ENCODE measurements at regions not wholly inside any gene's neighbourhood (a gene's known extent, or its start where the extent isn't known, plus 50 kb on each side); places are given as distances from the start of the nearest gene placed in this dataset.
"Not testable (repeated sequence)": the region's sequence is repeated elsewhere in the genome, so short reads cannot be mapped to it uniquely, and the experiment has no call there.

DNA sequence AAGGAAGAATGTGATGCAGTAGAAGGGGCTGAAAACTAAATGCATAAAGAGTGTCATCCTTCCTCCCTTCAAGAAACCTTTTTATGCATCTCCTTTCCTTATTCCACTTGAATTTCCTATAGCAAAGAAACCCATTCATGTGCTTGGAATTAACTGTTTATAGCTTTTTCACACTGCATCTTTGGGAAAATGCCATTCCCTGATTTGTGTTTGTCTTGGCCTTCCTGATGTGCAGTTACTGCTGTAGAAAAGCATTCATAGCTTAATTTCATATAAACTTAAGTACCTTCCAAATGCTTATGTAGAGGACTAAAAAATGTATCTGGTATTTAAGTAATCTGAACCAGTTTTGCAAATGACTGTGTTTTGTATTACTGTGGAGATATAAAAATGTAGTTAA is 61.8 kb downstream of the SDR9C7 start:
- CTCF ChIA-PET, result no interaction called here
- H3K27me3 Mint-ChIP-seq, result peaks cover 5 to 21% (median 19%) of the 10 kb centered on the region in 5 donors
- H3K9me3 ChIP-seq (ENCODE audit: control insufficient read depth in 2 of 3, low read length in 3 of 3), result no peaks in the 10 kb centered on the region
- H3K4me3 ChIP-seq (ENCODE audit: low read length), result no peak overlapping the region
- H3K36me3 Mint-ChIP-seq, result peaks cover 0 to 3% (median 0%) of the 10 kb centered on the region in 5 donors
- ATAC-seq (no peak), DNase-seq (no peak)
- H3K27ac ChIP-seq (ENCODE audit: low read depth, low read length), result no peak overlapping the region
- peaks cover 0 to 18% (median 8%) of the 10 kb centered on the region in 11 donors for H3K9me3 Mint-ChIP-seq
- intact Hi-C loops (cut with micrococcal nuclease), result no loop called here
- POLR2A ChIA-PET, result no interaction called here
- H3K4me1 Mint-ChIP-seq, result peaks cover 0 to under 1% (median 0%) of the 10 kb centered on the region in 7 donors
- H3K4me3 Mint-ChIP-seq, result no peak overlapping the region
- H3K27ac Mint-ChIP-seq, result no peak overlapping the region
- H3K4me1 ChIP-seq (ENCODE audit: control insufficient read depth in 2 of 2, insufficient read depth in 2 of 2, low read length in 2 of 2), result no peaks in the 10 kb centered on the region
- H3K36me3 ChIP-seq (ENCODE audit: control insufficient read depth in 2 of 3, insufficient read depth in 3 of 3, low read length in 3 of 3), result no peaks in the 10 kb centered on the region
- no peaks in the 10 kb centered on the region for H3K27me3 ChIP-seq (ENCODE audit: control insufficient read depth in 2 of 2, insufficient read depth in 2 of 2, low read length in 2 of 2)

- Mint-ChIP-seq H3K4me1 (peaks cover 0 to 1% (median 0%) of the 10 kb centered on the region in 7 donors), H3K4me3 (no peak overlapping the region), H3K27me3 (peaks cover 2 to 21% (median 18%) of the 10 kb centered on the region in 5 donors), H3K9me3 (peaks cover 16 to 63% (median 38%) of the 10 kb centered on the region in 11 donors), H3K27ac (no peak overlapping the region), H3K36me3 (peaks cover 0 to 16% (median 6%) of the 10 kb centered on the region in 5 donors)
- no peak for DNase-seq
- Histone ChIP-seq H3K36me3 (ENCODE audit: control insufficient read depth in 2 of 3, insufficient read depth in 3 of 3, low read length in 3 of 3) (no peaks in the 10 kb centered on the region), H3K27ac (ENCODE audit: low read depth, low read length) (no peak overlapping the region), H3K4me1 (ENCODE audit: control insufficient read depth in 2 of 2, insufficient read depth in 2 of 2, low read length in 2 of 2) (no peaks in the 10 kb centered on the region), H3K4me3 (ENCODE audit: low read length) (no peak overlapping the region), H3K9me3 (ENCODE audit: control insufficient read depth in 2 of 3, low read length in 3 of 3) (peaks cover 0 to 32% (median 12%) of the 10 kb centered on the region in 3 experiments), H3K27me3 (ENCODE audit: control insufficient read depth in 2 of 2, insufficient read depth in 2 of 2, low read length in 2 of 2) (no peaks in the 10 kb centered on the region)
- intact Hi-C loops (cut with micrococcal nuclease), result no loop called here
- CTCF ChIA-PET, result no interaction called here
- POLR2A ChIA-PET, result no interaction called here
- no peak for ATAC-seq
These were observed 67.0 kb downstream of the SDR9C7 start for GRCh38 chr12:56867216-56867615.

GRCh38 chr12:56866493-56866892 is 67.7 kb downstream of the SDR9C7 start:
- no peaks in the 10 kb centered on the region for H3K4me1 ChIP-seq (ENCODE audit: control insufficient read depth in 2 of 2, insufficient read depth in 2 of 2, low read length in 2 of 2)
- H3K4me3 ChIP-seq (ENCODE audit: low read length), result no peak overlapping the region
- ChIA-PET CTCF (no interaction called here), POLR2A (no interaction called here)
- ATAC-seq (no peak), DNase-seq (no peak)
- peaks cover 0 to 39% (median 12%) of the 10 kb centered on the region in 3 experiments for H3K9me3 ChIP-seq (ENCODE audit: control insufficient read depth in 2 of 3, low read length in 3 of 3)
- Mint-ChIP-seq H3K27me3 (peaks cover 2 to 23% (median 21%) of the 10 kb centered on the region in 5 donors), H3K4me1 (peaks cover 0 to 1% (median 0%) of the 10 kb centered on the region in 7 donors), H3K27ac (no peak overlapping the region), H3K9me3 (peaks cover 17 to 70% (median 43%) of the 10 kb centered on the region in 11 donors), H3K4me3 (no peak overlapping the region), H3K36me3 (peaks cover 0 to 19% (median 7%) of the 10 kb centered on the region in 5 donors)
- H3K27me3 ChIP-seq (ENCODE audit: control insufficient read depth in 2 of 2, insufficient read depth in 2 of 2, low read length in 2 of 2), result peaks cover 0 to 3% of the 10 kb centered on the region in 2 donors
- H3K36me3 ChIP-seq (ENCODE audit: control insufficient read depth in 2 of 3, insufficient read depth in 3 of 3, low read length in 3 of 3), result no peaks in the 10 kb centered on the region
- H3K27ac ChIP-seq (ENCODE audit: low read depth, low read length), result no peak overlapping the region
- intact Hi-C loops (cut with micrococcal nuclease), result no loop called here

DNA sequence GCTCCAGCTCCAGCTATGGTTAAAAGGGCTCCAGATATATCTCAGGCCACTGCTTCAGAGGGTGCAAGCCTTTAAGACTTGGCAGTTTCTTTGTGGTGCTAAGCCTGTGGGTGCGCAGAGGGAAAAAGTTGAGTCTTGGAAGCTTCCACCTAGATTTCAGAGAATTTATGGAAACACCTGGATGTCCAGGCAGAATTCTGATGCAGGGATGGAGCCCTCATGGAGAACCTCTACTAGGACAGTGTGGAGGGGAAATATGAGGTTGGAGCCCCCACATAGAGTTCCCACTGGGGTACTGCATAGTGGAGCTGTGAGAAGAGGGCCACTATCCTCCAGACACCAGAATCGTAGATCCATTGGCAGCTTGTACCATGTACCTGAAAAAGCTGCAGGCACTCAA is 69.9 kb downstream of the SDR9C7 start:
- no peak overlapping the region for H3K27ac Mint-ChIP-seq
- no peak for DNase-seq
- no peak overlapping the region for H3K4me3 Mint-ChIP-seq
- CTCF ChIA-PET, result no interaction called here
- peaks cover 2 to 33% (median 27%) of the 10 kb centered on the region in 5 donors for H3K27me3 Mint-ChIP-seq
- no peak overlapping the region for H3K27ac ChIP-seq (ENCODE audit: low read depth, low read length)
- no peak for ATAC-seq
- POLR2A ChIA-PET, result no interaction called here
- peaks cover 0 to 3% of the 10 kb centered on the region in 2 donors for H3K27me3 ChIP-seq (ENCODE audit: control insufficient read depth in 2 of 2, insufficient read depth in 2 of 2, low read length in 2 of 2)
- H3K9me3 ChIP-seq (ENCODE audit: control insufficient read depth in 2 of 3, low read length in 3 of 3), result peaks cover 0 to 42% (median 12%) of the 10 kb centered on the region in 3 experiments
- H3K4me1 Mint-ChIP-seq, result peaks cover 0 to 1% (median 0%) of the 10 kb centered on the region in 7 donors
- intact Hi-C loops (cut with micrococcal nuclease), result no loop called here
- no peaks in the 10 kb centered on the region for H3K4me1 ChIP-seq (ENCODE audit: control insufficient read depth in 2 of 2, insufficient read depth in 2 of 2, low read length in 2 of 2)
- H3K4me3 ChIP-seq (ENCODE audit: low read length), result no peak overlapping the region
- H3K36me3 Mint-ChIP-seq, result peaks cover 3 to 21% (median 7%) of the 10 kb centered on the region in 5 donors
- peaks cover 17 to 78% (median 48%) of the 10 kb centered on the region in 11 donors for H3K9me3 Mint-ChIP-seq
- H3K36me3 ChIP-seq (ENCODE audit: control insufficient read depth in 2 of 3, insufficient read depth in 3 of 3, low read length in 3 of 3), result no peaks in the 10 kb centered on the region

DNA sequence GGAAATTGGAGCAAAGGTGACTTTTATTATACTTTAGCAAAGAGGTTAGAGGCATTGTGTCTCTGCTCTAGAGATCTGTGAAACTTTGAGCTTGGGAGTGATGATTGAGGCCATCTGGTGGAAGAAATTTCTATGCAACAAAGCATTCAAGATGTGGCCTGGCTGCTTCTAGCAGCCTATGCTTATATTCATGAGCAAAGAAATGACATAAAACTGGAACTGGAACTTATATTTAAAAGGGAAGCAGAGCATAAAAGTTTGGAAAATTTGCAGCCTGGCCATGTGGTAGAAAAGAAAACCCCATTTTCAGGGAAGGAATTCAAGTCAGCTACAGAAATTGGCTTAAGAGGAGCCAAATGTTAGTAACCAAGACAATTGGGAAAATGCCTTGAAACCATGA is 70.4 kb downstream of the SDR9C7 start:
- H3K27ac ChIP-seq (ENCODE audit: low read depth, low read length), result no peak overlapping the region
- intact Hi-C loops (cut with micrococcal nuclease), result no loop called here
- H3K4me3 ChIP-seq (ENCODE audit: low read length), result no peak overlapping the region
- DNase-seq (no peak), ATAC-seq (no peak)
- Mint-ChIP-seq H3K9me3 (peaks cover 17 to 75% (median 48%) of the 10 kb centered on the region in 11 donors), H3K36me3 (peaks cover 3 to 21% (median 7%) of the 10 kb centered on the region in 5 donors), H3K4me3 (no peak overlapping the region), H3K4me1 (peaks cover 0 to 1% (median 0%) of the 10 kb centered on the region in 7 donors), H3K27me3 (peaks cover 0 to 35% (median 27%) of the 10 kb centered on the region in 5 donors), H3K27ac (no peak overlapping the region)
- H3K9me3 ChIP-seq (ENCODE audit: control insufficient read depth in 2 of 3, low read length in 3 of 3), result peaks cover 0 to 42% (median 12%) of the 10 kb centered on the region in 3 experiments
- ChIA-PET CTCF (no interaction called here), POLR2A (no interaction called here)
- H3K36me3 ChIP-seq (ENCODE audit: control insufficient read depth in 2 of 3, insufficient read depth in 3 of 3, low read length in 3 of 3), result no peaks in the 10 kb centered on the region
- H3K4me1 ChIP-seq (ENCODE audit: control insufficient read depth in 2 of 2, insufficient read depth in 2 of 2, low read length in 2 of 2), result no peaks in the 10 kb centered on the region
- H3K27me3 ChIP-seq (ENCODE audit: control insufficient read depth in 2 of 2, insufficient read depth in 2 of 2, low read length in 2 of 2), result peaks cover 0 to 3% of the 10 kb centered on the region in 2 donors

GRCh38 chr12:56862264-56862663 is 71.9 kb downstream of the SDR9C7 start:
- intact Hi-C loops (cut with micrococcal nuclease), result no loop called here
- no peak overlapping the region for H3K4me3 Mint-ChIP-seq
- H3K4me1 ChIP-seq (ENCODE audit: control insufficient read depth in 2 of 2, insufficient read depth in 2 of 2, low read length in 2 of 2), result no peaks in the 10 kb centered on the region
- H3K9me3 Mint-ChIP-seq, result peaks cover 17 to 60% (median 44%) of the 10 kb centered on the region in 11 donors
- H3K4me1 Mint-ChIP-seq, result no peaks in the 10 kb centered on the region
- no peak for ATAC-seq
- no peak overlapping the region for H3K27ac ChIP-seq (ENCODE audit: low read depth, low read length)
- H3K36me3 ChIP-seq (ENCODE audit: control insufficient read depth in 2 of 3, insufficient read depth in 3 of 3, low read length in 3 of 3), result no peaks in the 10 kb centered on the region
- no peak for DNase-seq
- H3K27me3 ChIP-seq (ENCODE audit: control insufficient read depth in 2 of 2, insufficient read depth in 2 of 2, low read length in 2 of 2), result peaks cover 0 to 3% of the 10 kb centered on the region in 2 donors
- H3K9me3 ChIP-seq (ENCODE audit: control insufficient read depth in 2 of 3, low read length in 3 of 3), result peaks cover 0 to 42% (median 12%) of the 10 kb centered on the region in 3 experiments
- H3K27ac Mint-ChIP-seq, result no peak overlapping the region
- CTCF ChIA-PET, result no interaction called here
- POLR2A ChIA-PET, result no interaction called here
- H3K27me3 Mint-ChIP-seq, result peaks cover 0 to 32% (median 27%) of the 10 kb centered on the region in 5 donors
- no peak overlapping the region for H3K4me3 ChIP-seq (ENCODE audit: low read length)
- peaks cover 3 to 18% (median 7%) of the 10 kb centered on the region in 5 donors for H3K36me3 Mint-ChIP-seq

DNA sequence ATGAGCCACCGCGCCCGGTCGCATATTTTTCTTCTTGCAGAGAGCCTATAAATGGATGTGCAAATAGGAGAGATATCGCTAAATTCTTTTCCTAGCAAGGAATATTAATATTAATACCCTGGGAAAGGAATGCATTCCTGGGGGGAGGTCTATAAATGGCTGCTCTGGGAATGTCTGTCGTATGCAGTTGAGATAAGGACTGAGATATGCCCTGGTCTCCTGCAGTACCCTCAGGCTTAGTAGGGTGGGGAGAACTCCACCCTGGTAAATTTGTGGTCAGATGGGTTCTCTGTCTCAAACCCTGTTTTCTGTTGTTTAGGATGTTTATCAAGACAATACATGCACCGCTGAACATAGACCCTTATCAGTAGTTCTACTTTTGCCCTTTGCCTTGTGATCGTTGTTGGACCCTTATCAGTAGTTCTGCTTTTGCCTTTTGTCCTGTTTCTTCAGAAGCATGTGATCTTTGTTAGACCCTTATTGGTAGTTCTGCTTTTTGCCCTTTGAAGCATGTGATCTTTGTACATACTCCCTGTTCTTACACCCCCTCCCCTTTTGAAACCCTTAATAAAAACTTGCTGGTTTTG is 80.7 kb downstream of the SDR9C7 start:
- H3K36me3 ChIP-seq (ENCODE audit: control insufficient read depth in 2 of 3, insufficient read depth in 3 of 3, low read length in 3 of 3); CTCF ChIA-PET; ATAC-seq; H3K27me3 ChIP-seq (ENCODE audit: control insufficient read depth in 2 of 2, insufficient read depth in 2 of 2, low read length in 2 of 2); H3K4me3 ChIP-seq (ENCODE audit: low read length); H3K9me3 ChIP-seq (ENCODE audit: control insufficient read depth in 2 of 3, low read length in 3 of 3); H3K27ac Mint-ChIP-seq; H3K4me1 Mint-ChIP-seq; H3K27ac ChIP-seq (ENCODE audit: low read depth, low read length); intact Hi-C loops (cut with micrococcal nuclease); DNase-seq; H3K36me3 Mint-ChIP-seq; H3K4me3 Mint-ChIP-seq; H3K4me1 ChIP-seq (ENCODE audit: control insufficient read depth in 2 of 2, insufficient read depth in 2 of 2, low read length in 2 of 2); POLR2A ChIA-PET: not testable (repeated sequence)
- H3K9me3 Mint-ChIP-seq, result peaks cover 0 to 24% (median 17%) of the 10 kb centered on the region in 11 donors
- H3K27me3 Mint-ChIP-seq, result peaks cover 11 to 40% (median 29%) of the 10 kb centered on the region in 5 donors

All from naive thymus-derived CD4-positive, alpha-beta T cell (primary cell).